ENCODE measurements at regions not wholly inside any gene's neighbourhood (a gene's known extent, or its start where the extent isn't known, plus 50 kb on each side); places are given as distances from the start of the nearest gene placed in this dataset.

- DNase-seq (peak in 2 of 5 donors; percentile 42 to 47), ATAC-seq (no peak)
- no peak overlapping the region for H3K4me3 ChIP-seq
- TF ChIP-seq POLR2A (IDR thresholded peaks at IDR 0.05) (no peak), CTCF (IDR thresholded peaks at IDR 0.05) (no peak)
- no peaks in the 10 kb centered on the region for H3K36me3 ChIP-seq
- no peak overlapping the region for H3K27ac ChIP-seq
- no peaks in the 10 kb centered on the region for H3K27me3 ChIP-seq
- H3K4me1 ChIP-seq, result peaks cover 0 to 34% (median 13%) of the 10 kb centered on the region in 12 donors
- WGBS, 4 donors, result 66 to 81% (median 70%) methylated on average over 8 of the region's 8 CpGs
- no peaks in the 10 kb centered on the region for H3K9me3 ChIP-seq
- intact Hi-C loops (cut with DNase I), result no loop called here
Observed at GRCh38 chr11:15565880-15566279, 451.2 kb downstream of the INSC start.

GRCh38 chr11:15568440-15568839, 453.7 kb downstream of the INSC start:
- TF ChIP-seq POLR2A (IDR thresholded peaks at IDR 0.05) (no peak), CTCF (IDR thresholded peaks at IDR 0.05) (no peak)
- ATAC-seq, result no peak
- DNase-seq, result no peak
- Histone ChIP-seq H3K4me1 (peaks cover 0 to 34% (median 13%) of the 10 kb centered on the region in 12 donors), H3K27me3 (no peaks in the 10 kb centered on the region), H3K4me3 (no peak overlapping the region), H3K27ac (peak overlapping the region in 3 of 12 donors; percentile 73 to 76 (median 73)), H3K9me3 (no peaks in the 10 kb centered on the region), H3K36me3 (no peaks in the 10 kb centered on the region)
- intact Hi-C loops (cut with DNase I), result no loop called here
- 95 to 98% (median 96%) methylated on average over 8 of the region's 8 CpGs for WGBS, 4 donors

DNA sequence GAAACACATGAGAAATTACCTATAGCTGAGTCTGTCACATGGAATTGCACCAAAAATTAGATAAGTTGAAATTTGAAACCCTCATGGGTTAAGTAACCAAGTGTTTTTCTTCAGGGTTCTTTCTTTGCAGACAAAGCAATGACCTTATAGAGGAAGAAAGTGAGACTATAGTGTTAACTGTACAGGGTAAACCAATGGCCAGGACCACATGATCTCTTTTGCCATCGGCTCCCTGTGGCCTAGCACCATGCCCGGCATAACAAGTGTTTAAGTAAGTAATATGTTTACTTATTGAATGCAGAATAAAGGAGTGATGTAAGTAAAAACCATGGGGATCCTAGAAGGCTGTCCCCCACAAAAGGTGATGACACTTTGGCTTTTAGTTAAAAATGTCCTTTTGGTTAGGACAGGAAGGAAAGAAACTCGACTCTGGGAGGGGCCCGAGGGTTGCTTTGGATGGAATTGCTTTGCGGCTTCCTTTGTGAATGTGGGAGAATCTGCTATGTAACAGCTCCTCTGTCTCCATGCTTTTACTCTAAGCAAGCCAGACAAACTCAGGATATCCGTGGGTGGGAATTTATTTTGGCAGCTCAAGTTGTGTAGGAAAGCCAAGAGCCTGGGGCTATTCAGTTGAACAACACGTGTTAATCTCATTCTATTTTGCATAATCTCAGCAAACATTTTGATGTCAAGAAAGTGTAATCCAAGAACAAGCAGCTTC, 454.7 kb downstream of the INSC start:
- DNase-seq (peak in 4 of 5 donors; percentile 37 to 74 (median 51)), ATAC-seq (peak; percentile 91 to 97 (median 93))
- Histone ChIP-seq H3K27ac (peak overlapping the region in 10 of 12 donors; percentile 22 to 84 (median 69)), H3K4me1 (peaks cover 0 to 31% (median 14%) of the 10 kb centered on the region in 12 donors), H3K4me3 (no peak overlapping the region), H3K27me3 (no peaks in the 10 kb centered on the region), H3K9me3 (no peaks in the 10 kb centered on the region), H3K36me3 (no peaks in the 10 kb centered on the region)
- 27 to 35% (median 28%) methylated on average over 7 of the region's 7 CpGs for WGBS, 4 donors
- TF ChIP-seq POLR2A (IDR thresholded peaks at IDR 0.05) (no peak), CTCF (IDR thresholded peaks at IDR 0.05) (no peak)
- intact Hi-C loops (cut with DNase I), result no loop called here

- DNase-seq, result no peak
- H3K4me3 ChIP-seq, result no peak overlapping the region
- ATAC-seq, result no peak
- H3K27me3 ChIP-seq, result no peaks in the 10 kb centered on the region
- peaks cover 0 to 8% (median under 1%) of the 10 kb centered on the region in 12 donors for H3K4me1 ChIP-seq
- H3K27ac ChIP-seq, result no peak overlapping the region
- H3K9me3 ChIP-seq, result no peaks in the 10 kb centered on the region
- intact Hi-C loops (cut with DNase I), result no loop called here
- no peaks in the 10 kb centered on the region for H3K36me3 ChIP-seq
- TF ChIP-seq CTCF (IDR thresholded peaks at IDR 0.05) (no peak), POLR2A (IDR thresholded peaks at IDR 0.05) (no peak)
- WGBS, 4 donors, result 94 to 96% (median 95%) methylated on average over 2 of the region's 2 CpGs
Observed at GRCh38 chr11:15575409-15575808, 460.7 kb downstream of the INSC start.
